ENCODE measurements at regions not wholly inside any gene's neighbourhood (a gene's known extent, or its start where the extent isn't known, plus 50 kb on each side); places are given as distances from the start of the nearest gene placed in this dataset.

DNA sequence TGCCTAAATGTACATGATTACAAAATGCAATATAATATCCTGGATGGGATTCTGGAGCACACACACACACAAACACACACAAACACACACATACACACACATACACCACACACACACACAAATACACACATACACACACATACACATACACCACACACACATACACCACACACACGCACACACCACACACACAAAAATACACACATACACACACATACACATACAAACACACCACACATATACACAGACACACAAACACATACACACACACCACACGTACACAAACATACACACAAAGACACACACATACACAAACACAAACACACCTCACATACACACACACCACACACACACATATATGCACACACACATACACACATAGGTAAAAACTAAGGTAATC, 134.6 kb upstream of the SYNDIG1 start:
- TF ChIP-seq GATA3 (IDR thresholded peaks at IDR 0.05; ENCODE audit: low read depth, low read length) (no peak), GATA2 (IDR thresholded peaks at IDR 0.05; ENCODE audit: low read depth, low read length) (no peak)

DNA sequence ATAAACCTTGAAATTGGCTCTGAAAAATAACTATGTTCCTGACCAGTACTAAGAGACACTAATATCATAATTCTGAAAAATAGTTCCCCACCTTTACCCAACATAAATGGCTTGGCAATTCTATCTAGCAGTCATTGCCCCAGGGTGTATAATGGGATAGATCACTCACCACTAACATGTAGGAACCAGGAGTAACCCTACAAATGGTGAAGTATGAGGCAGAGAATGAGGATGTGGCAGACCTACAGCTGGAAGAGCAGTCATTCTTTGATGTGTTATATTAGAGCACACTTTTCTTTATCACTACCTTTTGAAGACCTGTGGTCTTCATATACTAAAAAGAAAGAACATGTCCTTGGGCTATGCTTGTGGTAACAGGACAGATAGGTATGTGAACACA, 136.5 kb upstream of the SYNDIG1 start:
- TF ChIP-seq GATA3 (IDR thresholded peaks at IDR 0.05; ENCODE audit: low read depth, low read length) (no peak), GATA2 (IDR thresholded peaks at IDR 0.05; ENCODE audit: low read depth, low read length) (no peak)

DNA sequence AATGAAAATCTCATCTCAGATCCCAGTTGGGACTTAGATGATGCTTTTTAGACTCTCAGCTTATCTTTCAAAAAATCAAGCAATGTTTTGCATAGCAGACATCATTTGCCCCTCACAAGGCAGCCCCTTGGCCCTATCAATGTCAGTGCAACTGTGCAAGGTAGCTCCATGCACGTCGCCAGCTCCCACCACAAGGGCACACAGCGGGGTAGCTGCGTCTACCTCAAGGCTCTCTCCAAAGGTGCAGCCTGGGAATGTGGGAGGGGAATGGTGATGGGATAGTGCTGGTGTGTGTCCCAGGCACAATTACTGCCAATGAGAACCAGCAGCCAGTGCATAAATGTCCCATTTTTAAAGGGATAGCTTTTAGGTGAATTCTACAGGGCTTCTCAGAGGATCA, 137.5 kb upstream of the SYNDIG1 start:
- TF ChIP-seq GATA2 (IDR thresholded peaks at IDR 0.05; ENCODE audit: low read depth, low read length): no peak
- TF ChIP-seq GATA3 (IDR thresholded peaks at IDR 0.05; ENCODE audit: low read depth, low read length): no peak

- TF ChIP-seq GATA2 (IDR thresholded peaks at IDR 0.05; ENCODE audit: low read depth, low read length) (no peak), GATA3 (IDR thresholded peaks at IDR 0.05; ENCODE audit: low read depth, low read length) (no peak)
These were observed 140.5 kb upstream of the SYNDIG1 start for GRCh38 chr20:24328901-24329300.

GRCh38 chr20:24321973-24322372, 147.5 kb upstream of the SYNDIG1 start:
- TF ChIP-seq GATA2 (IDR thresholded peaks at IDR 0.05; ENCODE audit: low read depth, low read length): no peak

DNA sequence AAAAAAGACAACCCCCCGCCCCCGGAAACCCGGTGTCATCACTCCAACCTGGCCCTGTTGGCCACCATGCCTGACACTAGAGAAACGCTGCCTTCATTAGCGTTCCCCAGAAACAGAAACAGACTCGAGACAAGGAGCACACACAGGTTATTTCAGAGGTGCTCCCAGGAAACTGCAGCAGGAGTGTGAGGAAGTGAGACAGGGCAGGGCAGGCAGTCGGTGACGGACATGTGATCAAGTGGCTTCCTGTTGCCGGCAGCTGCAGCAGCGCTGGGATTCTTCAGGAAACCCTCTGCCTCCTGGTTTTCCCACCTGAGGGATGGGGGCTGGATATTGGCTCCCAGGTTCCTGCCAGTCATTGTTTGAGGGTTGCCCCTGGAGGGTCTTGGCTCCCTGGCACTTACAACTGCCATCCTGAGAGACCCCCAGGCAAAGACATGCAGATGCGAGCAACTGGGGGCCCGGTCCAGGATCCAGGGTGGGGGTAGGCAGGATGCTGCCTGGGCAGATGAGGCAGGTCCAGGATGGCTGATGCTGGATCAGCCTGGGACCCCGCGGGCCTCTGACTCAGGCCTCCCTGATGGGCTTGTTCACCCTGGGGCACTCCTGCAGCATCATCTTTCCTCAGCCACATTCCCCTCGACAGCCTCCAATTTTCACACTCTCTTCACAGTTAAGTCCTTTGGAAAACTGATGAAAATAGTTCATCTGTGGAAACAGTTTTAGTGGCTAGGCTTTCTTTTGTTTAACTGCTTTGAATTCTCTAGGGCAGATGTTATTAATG, 150.7 kb upstream of the SYNDIG1 start:
- no peak for TF ChIP-seq GATA3 (IDR thresholded peaks at IDR 0.05; ENCODE audit: low read depth, low read length)
- no peak for TF ChIP-seq GATA2 (IDR thresholded peaks at IDR 0.05; ENCODE audit: low read depth, low read length)

GRCh38 chr20:24317224-24317623, 152.2 kb upstream of the SYNDIG1 start:
- TF ChIP-seq GATA3 (IDR thresholded peaks at IDR 0.05; ENCODE audit: low read depth, low read length) (no peak), GATA2 (IDR thresholded peaks at IDR 0.05; ENCODE audit: low read depth, low read length) (no peak)

DNA sequence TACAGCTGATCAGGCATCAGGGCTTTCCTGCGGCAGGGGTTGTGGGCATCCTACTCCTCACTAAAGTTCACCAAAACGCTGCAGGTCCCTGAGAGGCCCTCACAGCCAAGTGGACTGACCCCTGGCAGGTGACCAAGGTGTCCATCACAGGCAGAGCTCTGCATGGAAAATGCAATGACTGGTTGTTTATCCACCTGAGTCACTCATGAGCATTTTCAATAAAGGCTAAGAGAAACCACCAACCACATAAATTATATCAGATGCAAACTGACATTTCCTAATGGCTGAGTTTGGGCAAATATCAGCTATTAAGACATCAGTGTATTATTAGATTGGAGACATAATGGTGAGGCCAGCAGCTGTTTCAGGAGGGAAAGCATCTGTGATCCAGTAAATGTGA, 152.7 kb upstream of the SYNDIG1 start:
- TF ChIP-seq GATA3 (IDR thresholded peaks at IDR 0.05; ENCODE audit: low read depth, low read length) (no peak), GATA2 (IDR thresholded peaks at IDR 0.05; ENCODE audit: low read depth, low read length) (no peak)

DNA sequence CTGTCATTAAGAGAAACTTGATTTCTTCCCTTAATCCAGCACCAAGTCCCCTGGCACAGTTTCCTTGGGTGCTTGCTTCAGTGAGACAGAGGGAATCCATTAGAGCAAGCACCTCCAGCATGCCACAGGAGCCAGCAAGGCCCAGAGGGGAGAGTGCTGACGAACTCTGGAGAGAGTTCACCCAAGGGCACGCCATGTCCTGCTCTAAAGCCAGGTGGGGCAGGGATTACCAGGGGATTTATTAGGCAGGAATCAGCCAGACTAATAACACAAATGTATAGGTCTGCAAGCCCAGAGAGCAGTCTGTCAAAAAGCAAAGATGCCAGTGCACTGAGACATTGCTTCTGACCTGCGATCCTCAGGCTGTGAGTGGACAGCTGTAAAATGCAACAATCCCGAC, 155.4 kb upstream of the SYNDIG1 start:
- no peak for TF ChIP-seq GATA2 (IDR thresholded peaks at IDR 0.05; ENCODE audit: low read depth, low read length)

- TF ChIP-seq GATA3 (IDR thresholded peaks at IDR 0.05; ENCODE audit: low read depth, low read length): no peak
- no peak for TF ChIP-seq GATA2 (IDR thresholded peaks at IDR 0.05; ENCODE audit: low read depth, low read length)
These were observed 159.8 kb upstream of the SYNDIG1 start for GRCh38 chr20:24309596-24309995.

GRCh38 chr20:24305371-24305770, 164.1 kb upstream of the SYNDIG1 start:
- TF ChIP-seq GATA2 (IDR thresholded peaks at IDR 0.05; ENCODE audit: low read depth, low read length): no peak
- TF ChIP-seq GATA3 (IDR thresholded peaks at IDR 0.05; ENCODE audit: low read depth, low read length): no peak

- TF ChIP-seq GATA3 (IDR thresholded peaks at IDR 0.05; ENCODE audit: low read depth, low read length) (no peak), GATA2 (IDR thresholded peaks at IDR 0.05; ENCODE audit: low read depth, low read length) (no peak)
These were observed 165.1 kb upstream of the SYNDIG1 start for GRCh38 chr20:24304291-24304690.

GRCh38 chr20:24303393-24304170, 165.8 kb upstream of the SYNDIG1 start:
- TF ChIP-seq GATA3 (IDR thresholded peaks at IDR 0.05; ENCODE audit: low read depth, low read length): no peak
- no peak for TF ChIP-seq GATA2 (IDR thresholded peaks at IDR 0.05; ENCODE audit: low read depth, low read length)

DNA sequence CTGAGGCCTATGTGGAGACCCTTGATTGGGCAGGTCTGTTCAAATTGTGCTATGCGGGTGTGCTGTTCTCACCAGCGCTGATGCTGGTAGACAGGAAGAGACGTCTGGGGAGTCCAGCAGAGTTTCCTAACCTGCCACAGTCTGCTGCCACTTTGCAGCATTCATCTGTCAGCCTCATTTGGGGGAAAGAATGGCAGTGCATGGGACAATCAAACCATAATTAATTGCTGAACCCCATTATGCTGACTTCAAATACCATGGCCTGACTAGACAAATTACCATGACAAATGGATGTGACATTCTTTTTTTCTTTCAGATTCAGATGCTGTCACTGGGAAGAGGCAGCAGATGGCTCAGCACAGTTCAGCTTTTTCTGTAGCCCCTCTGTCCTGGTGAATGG, 171.4 kb upstream of the SYNDIG1 start:
- TF ChIP-seq GATA3 (IDR thresholded peaks at IDR 0.05; ENCODE audit: low read depth, low read length): no peak
- no peak for TF ChIP-seq GATA2 (IDR thresholded peaks at IDR 0.05; ENCODE audit: low read depth, low read length)

All from SH-SY5Y (cell line).